GM12865 (cell line): ENCODE measurements at regions not wholly inside any gene's neighbourhood (a gene's known extent, or its start where the extent isn't known, plus 50 kb on each side); places are given as distances from the start of the nearest gene placed in this dataset.

Source experiments
- DNase-seq: peaks from one replicate; pipeline ENCODE4 v3.0.0; 2010; ENCODE audit warnings: low read depth
- H3K4me3 ChIP-seq: 2 replicates; pipeline ENCODE4 v1.5.1; 2011; ENCODE audit warnings: mild to moderate bottlenecking, low read depth, low read length, control low read depth
- TF ChIP-seq, protein P1 (sequence below): IDR thresholded peaks from 2 replicates; pipeline ENCODE4 v1.5.1; 2011; ENCODE audit warnings: low read length, control low read depth, low read depth, inconsistent platforms; ENCODE audit not compliant: insufficient read depth; ENCODE audit errors: missing control alignments

DNA sequence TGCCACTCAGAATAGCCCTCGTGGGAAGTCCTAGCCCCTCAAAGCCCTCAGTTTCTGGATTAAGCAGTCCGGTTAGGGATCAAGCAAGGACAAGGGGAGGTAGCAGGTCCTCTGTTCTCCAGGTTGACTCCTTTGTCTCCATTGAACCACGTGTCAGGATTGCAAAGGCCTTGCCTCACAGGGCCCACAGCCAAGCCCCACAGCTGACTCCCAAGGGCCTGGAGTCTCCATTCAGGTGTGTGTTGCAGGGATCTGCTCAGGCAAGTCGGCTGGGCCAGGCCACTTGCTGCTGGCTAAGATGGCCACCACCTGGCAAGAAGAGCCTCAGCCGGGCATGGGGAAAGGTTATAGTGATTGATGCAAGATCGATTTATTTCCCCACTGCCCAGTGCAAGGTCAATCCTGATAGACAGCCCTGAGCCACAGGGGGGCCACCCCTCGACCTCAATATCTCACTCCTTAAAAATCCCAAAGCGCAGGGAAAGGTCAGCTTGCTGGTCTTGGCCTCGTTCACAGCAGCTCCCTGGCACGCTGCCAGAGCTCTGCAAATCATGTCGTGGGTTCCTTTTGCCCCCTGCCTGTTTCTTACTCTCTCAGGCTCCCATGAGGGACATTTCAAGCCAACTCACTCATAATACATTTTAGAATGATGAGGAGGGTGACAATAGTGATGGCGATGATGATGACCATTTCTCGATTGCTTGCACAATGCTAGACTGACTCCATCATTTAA, 75.9 kb downstream of the EDN3 start:
- no peak overlapping the region for H3K4me3 ChIP-seq
- TF ChIP-seq, protein P1, sequence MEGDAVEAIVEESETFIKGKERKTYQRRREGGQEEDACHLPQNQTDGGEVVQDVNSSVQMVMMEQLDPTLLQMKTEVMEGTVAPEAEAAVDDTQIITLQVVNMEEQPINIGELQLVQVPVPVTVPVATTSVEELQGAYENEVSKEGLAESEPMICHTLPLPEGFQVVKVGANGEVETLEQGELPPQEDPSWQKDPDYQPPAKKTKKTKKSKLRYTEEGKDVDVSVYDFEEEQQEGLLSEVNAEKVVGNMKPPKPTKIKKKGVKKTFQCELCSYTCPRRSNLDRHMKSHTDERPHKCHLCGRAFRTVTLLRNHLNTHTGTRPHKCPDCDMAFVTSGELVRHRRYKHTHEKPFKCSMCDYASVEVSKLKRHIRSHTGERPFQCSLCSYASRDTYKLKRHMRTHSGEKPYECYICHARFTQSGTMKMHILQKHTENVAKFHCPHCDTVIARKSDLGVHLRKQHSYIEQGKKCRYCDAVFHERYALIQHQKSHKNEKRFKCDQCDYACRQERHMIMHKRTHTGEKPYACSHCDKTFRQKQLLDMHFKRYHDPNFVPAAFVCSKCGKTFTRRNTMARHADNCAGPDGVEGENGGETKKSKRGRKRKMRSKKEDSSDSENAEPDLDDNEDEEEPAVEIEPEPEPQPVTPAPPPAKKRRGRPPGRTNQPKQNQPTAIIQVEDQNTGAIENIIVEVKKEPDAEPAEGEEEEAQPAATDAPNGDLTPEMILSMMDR = no peak
- no peak for DNase-seq

DNA sequence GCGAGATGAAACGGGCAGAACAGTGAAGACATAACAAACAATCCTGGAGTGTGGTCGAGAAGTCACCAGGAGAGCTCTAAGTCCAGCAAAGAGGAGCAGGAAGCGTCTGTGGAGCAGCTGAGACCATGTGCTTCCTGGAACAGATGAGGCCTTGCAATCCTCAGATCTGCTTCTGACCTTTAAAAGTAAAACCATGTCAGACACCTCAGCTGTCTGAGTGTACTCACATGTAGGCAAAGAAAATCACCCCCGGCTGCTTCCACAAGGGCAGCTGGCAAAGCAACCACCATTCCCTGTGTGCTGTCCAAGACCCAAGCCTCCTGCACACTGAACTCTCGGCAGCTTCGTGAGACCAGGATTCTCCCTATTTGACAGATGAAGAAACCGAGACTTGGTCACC, 76.6 kb downstream of the EDN3 start:
- DNase-seq = no peak
- H3K4me3 ChIP-seq = no peak overlapping the region
- TF ChIP-seq, protein P1 = no peak

DNA sequence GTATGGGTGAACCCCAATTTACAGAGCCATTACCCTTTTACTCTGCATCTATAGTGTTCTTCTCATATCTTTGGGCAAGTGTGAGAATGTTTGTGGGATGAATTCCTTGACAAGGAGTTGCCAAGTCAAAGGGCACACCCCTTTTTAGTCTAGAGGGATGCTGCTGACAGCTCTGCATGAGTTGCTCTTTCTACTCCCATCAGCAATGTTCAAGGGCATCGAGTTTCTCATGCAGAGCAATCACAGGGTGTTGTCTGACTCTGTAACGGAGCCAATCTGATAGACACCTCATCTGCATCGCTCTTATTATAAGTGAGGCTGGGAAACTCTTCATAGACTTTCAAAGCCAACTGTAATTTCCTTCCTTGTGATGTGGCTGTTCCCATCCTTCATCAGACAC, 77.4 kb downstream of the EDN3 start:
- TF ChIP-seq, protein P1 = no peak
- no peak overlapping the region for H3K4me3 ChIP-seq
- no peak for DNase-seq

DNA sequence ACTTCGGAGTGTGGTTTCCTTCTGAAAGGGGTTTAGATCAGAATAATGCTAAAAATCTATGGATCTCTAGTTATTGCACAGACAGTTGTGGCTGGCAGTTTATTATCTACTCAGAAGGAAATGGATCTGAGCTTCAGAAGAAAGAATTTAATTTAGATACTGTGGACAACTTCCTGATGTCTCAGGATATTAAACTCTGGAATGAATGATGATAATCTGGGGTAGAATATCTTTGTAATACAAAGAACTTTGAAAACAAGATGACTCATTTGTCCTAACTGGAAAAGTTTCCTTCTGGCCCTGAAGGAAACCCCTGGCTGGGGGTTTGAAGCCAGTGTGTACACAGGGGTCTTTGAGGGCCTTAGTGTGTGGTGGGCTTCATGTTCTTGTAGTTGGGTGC, 78.0 kb downstream of the EDN3 start:
- no peak overlapping the region for H3K4me3 ChIP-seq
- DNase-seq = no peak
- TF ChIP-seq, protein P1 = no peak

DNA sequence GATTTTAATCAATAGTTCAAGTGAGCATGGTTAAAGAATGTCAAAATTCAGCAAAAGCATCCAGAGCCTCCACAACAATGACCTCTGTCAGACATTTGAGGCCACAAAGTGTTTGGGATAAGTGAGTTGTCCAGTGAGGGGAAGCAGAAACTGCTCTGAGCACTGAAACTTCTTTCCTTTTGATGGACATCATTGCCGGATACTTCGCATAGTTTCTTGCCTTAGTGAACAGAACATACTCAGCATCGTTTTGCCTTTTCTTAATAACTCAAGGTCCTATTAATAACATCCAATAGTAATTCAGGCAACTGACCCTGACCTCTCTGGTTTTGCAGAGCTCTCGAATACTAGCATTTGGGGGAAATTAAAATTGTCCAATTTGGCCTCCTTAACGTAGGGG, 78.6 kb downstream of the EDN3 start:
- TF ChIP-seq, protein P1 = no peak
- DNase-seq = no peak
- no peak overlapping the region for H3K4me3 ChIP-seq

DNA sequence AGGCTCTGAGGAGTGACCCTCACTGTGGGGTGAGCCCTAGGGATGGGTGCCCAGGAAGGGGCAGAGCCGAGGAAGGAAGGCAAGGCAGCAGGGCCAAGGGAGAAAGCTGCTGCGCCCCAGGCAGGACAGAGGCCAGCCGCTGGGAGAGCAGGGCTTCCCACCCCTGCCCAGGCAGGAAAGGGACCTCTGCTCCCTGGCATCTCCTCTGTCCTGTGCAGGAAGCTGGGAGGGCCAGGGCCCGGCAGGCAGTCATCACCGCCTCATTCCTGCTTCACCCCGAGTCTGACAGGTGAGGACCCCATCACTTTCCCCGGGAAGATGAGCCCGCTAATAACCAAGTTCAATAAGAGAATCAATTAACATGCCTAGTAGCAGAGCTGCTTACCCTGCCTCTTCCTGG, 81.3 kb downstream of the EDN3 start:
- no peak for DNase-seq
- TF ChIP-seq, protein P1 = no peak
- H3K4me3 ChIP-seq = no peak overlapping the region

DNA sequence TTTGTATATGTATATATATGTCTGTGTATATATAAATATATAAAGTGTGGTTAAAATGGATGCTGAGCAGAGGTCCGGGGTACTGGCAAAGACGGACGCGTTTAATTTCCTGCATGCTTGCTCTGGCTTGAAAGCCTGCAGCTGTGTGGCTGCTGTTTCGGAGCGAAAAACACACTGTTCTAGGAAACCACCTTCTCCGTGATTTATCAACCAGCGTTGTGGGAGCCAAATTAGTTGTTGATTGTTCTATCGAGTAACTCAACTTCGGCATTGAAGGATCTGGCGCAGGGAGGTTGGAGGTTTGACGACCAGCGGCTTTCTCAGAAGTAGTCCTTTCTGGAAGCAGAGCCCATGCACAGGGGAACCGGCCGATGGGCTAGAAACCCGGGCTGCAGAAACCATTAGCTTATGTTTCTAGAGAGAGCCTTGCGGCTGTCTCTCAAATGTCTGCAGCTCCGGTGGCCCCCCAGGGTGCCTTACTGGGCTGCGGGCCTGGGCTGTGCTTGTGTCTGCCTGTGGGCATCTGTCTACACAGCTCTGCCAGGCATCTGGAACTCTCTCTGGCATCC, 81.8 kb downstream of the EDN3 start:
- TF ChIP-seq, protein P1 = no peak
- H3K4me3 ChIP-seq = no peak overlapping the region
- no peak for DNase-seq
